ENCODE measurements at regions not wholly inside any gene's neighbourhood (a gene's known extent, or its start where the extent isn't known, plus 50 kb on each side); places are given as distances from the start of the nearest gene placed in this dataset.

DNA sequence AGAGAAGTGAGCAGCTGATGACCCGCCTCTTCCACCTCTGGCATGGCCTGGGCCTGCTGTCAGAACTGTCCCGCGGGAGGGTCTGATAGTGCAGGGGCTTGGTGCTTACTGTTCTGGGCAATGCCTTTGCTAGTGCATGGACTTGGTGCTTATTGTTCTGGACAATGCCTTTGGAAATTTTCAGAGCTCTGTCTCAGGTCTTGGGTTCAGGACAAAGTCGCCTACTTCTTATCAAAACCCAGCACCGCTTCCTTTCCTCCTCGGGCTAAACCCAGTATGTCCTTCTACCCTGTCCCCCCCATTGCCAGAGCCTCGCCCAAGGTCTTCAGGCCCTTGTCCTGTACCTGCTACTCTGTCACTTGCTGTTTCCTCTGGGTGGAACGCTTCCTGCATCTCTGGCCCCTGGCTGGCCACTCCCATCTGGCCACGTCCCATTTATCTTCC, 149.6 kb downstream of the ACKR3 start:
- no peak overlapping the region; the same call in 1 of the 2 replicates for H4K8ac ChIP-seq (ENCODE audit: extremely low read depth, insufficient read depth, low read length)
- no peaks in the 10 kb centered on the region for H4K20me1 ChIP-seq (replicated peaks in 1 of 2; ENCODE audit: control insufficient read depth in 1 of 2, insufficient read depth in 2 of 2, low read length in 2 of 2)
- H4K91ac ChIP-seq (replicated peaks; ENCODE audit: insufficient read length, low read length) = no peak overlapping the region
- DNase-seq (ENCODE audit: low read depth in 1 of 2, low spot score in 2 of 2) = no peak
- H3K23ac ChIP-seq (ENCODE audit: insufficient read length) = no peak overlapping the region
- ChIA-PET CTCF (ENCODE audit: partially characterized antibody) (interaction anchor here (0.7 to 1.1 kb wide), 2 partner anchors 8 to 14 kb away, joined by 3 read pairs; no protein-coding TSS in a partner anchor), POLR2A (ENCODE audit: partially characterized antibody) (no interaction called here)
- WGBS, 2 experiments (ENCODE audit: extremely low coverage in 1 of 2, insufficient coverage in 1 of 2, insufficient read length in 1 of 2, insufficient replicate concordance in 2 of 2, low coverage in 1 of 2, low lambda C conversion rate in 2 of 2, missing lambda C conversion rate in 1 of 2) = 83% methylated on average over 9 of the region's 9 CpGs; no CpG with 5 or more reads in 1 of the 2 experiments
- H3K4me3 ChIP-seq (ENCODE audit: extremely low read depth in 1 of 4, insufficient read depth in 2 of 4, low read depth in 3 of 4, low read length in 4 of 4) = no peak overlapping the region
- H2BK5ac ChIP-seq (ENCODE audit: low read depth, low read length) = no peak overlapping the region
- H3K4ac ChIP-seq (replicated peaks; ENCODE audit: insufficient read length, low read depth, low read length) = no peak overlapping the region
- no peak overlapping the region for H3K56ac ChIP-seq (replicated peaks; ENCODE audit: insufficient read length, low read depth, low read length)
- H2BK12ac ChIP-seq (ENCODE audit: low read depth, low read length) = no peak overlapping the region
- no peaks in the 10 kb centered on the region for H3K9me3 ChIP-seq (ENCODE audit: insufficient read depth in 2 of 2, low read depth in 1 of 2, low read length in 1 of 2)
- no peak overlapping the region for H3K9ac ChIP-seq (replicated peaks in 1 of 4; ENCODE audit: extremely low read depth in 1 of 4, low read depth in 3 of 4, low read length in 3 of 4)
- no peaks in the 10 kb centered on the region for H3K27me3 ChIP-seq (replicated peaks in 1 of 4; ENCODE audit: control insufficient read depth in 3 of 4, extremely low read depth in 1 of 4, insufficient read depth in 3 of 4, low read length in 3 of 4)
- H2AFZ ChIP-seq (ENCODE audit: low read length) = no peak overlapping the region
- no peaks in the 10 kb centered on the region for H3K23me2 ChIP-seq (ENCODE audit: low read depth, low read length)
- TF ChIP-seq TCF12 (IDR thresholded peaks at IDR 0.05; ENCODE audit: low read depth, low read length) = no peak
- TF ChIP-seq NRF1 (IDR thresholded peaks at IDR 0.05; ENCODE audit: low read depth, low read length) = no peak
- no peak for TF ChIP-seq CEBPB (IDR thresholded peaks at IDR 0.05; ENCODE audit: low read depth, low read length)
- TF ChIP-seq TAF7 (optimal IDR thresholded peaks at IDR 0.05; ENCODE audit: borderline replicate concordance, low read depth, low read length) = no peak
- no peaks in the 10 kb centered on the region for H3K79me2 ChIP-seq (ENCODE audit: control insufficient read depth in 1 of 2, insufficient read depth in 2 of 2, low read length in 2 of 2)
- no peak overlapping the region for H3K18ac ChIP-seq (ENCODE audit: extremely low read depth, low read length)
- no peak overlapping the region for H2BK120ac ChIP-seq (replicated peaks; ENCODE audit: low read depth, low read length)
- H2AK5ac ChIP-seq (ENCODE audit: low read depth, low read length) = no peak overlapping the region
- H4K5ac ChIP-seq (ENCODE audit: insufficient read length, low read depth, low read length) = no peak overlapping the region
- no peak overlapping the region for H2BK20ac ChIP-seq (ENCODE audit: low read length)
- H3K4me2 ChIP-seq (ENCODE audit: insufficient read depth in 1 of 2, low read depth in 2 of 2, low read length in 2 of 2) = no peak overlapping the region
- no peak overlapping the region for H3K27ac ChIP-seq (ENCODE audit: low read depth, low read length)
- H2BK15ac ChIP-seq (ENCODE audit: low read length) = no peak overlapping the region
- no peaks in the 10 kb centered on the region for H3K36me3 ChIP-seq (ENCODE audit: control insufficient read depth in 2 of 4, insufficient read depth in 4 of 4, low read length in 3 of 4)
- FAIRE-seq = no peak
- H3K79me1 ChIP-seq (ENCODE audit: low read depth, low read length) = no peaks in the 10 kb centered on the region
- H3K4me1 ChIP-seq (replicated peaks in 1 of 4; ENCODE audit: control insufficient read depth in 3 of 4, insufficient read depth in 4 of 4, low read length in 3 of 4) = no peaks in the 10 kb centered on the region
- no peak overlapping the region for H3K14ac ChIP-seq (ENCODE audit: insufficient read length)

Measured in H1 (cell line).